Panc1 (cell line): ENCODE measurements at regions not wholly inside any gene's neighbourhood (a gene's known extent, or its start where the extent isn't known, plus 50 kb on each side); places are given as distances from the start of the nearest gene placed in this dataset.
"Not testable (repeated sequence)": the region's sequence is repeated elsewhere in the genome, so short reads cannot be mapped to it uniquely, and the experiment has no call there.

Experiments
- ATAC-seq: fragments of 200-7000 bp; cut with Tn5 transposase; 2 replicates; pipeline ENCODE4 v1.9.1; 2020; ENCODE audit warnings: mild to moderate bottlenecking, moderate library complexity
- BruUV-seq: library from RNA; stranded (reverse); fragments of 400-500 nt; replicated peaks from 2 replicates; lab custom pipeline; 2021; lab: Mats Ljungman, UMichigan
- CTCF ChIA-PET: fragments of 300-600 bp; sonication (Branson Sonifier 250); formaldehyde crosslinking; loops from one replicate; lab custom pipeline; 2022; ENCODE audit warnings: antibody characterized with exemption; lab: Charles Lee
- POLR2A ChIA-PET: fragments of 300-600 bp; sonication (Branson Sonifier 250); formaldehyde crosslinking; loops from one replicate; lab custom pipeline; 2022; ENCODE audit warnings: antibody characterized with exemption; lab: Charles Lee
- DNase-seq: peaks from one replicate; pipeline ENCODE4 v3.0.0-alpha.2; 2010; ENCODE audit warnings: low read depth, low spot score
- H3K27ac ChIP-seq: 2 replicates; pipeline ENCODE4 v1.5.1; 2011; ENCODE audit warnings: mild to moderate bottlenecking, low read length, inconsistent platforms
- H3K27me3 ChIP-seq: fragments of 200-500 bp; sonication (Bioruptor generic); 2 replicates; pipeline ENCODE4 v1.6.0; 2014; ENCODE audit warnings: low read length, inconsistent platforms; ENCODE audit not compliant: control insufficient read depth, insufficient read depth
- H3K36me3 ChIP-seq: fragments of 200-500 bp; sonication (Bioruptor generic); 2 replicates; pipeline ENCODE4 v1.5.1; 2014; ENCODE audit warnings: inconsistent platforms, mild to moderate bottlenecking, low read length, moderate library complexity; ENCODE audit not compliant: control insufficient read depth, insufficient read depth
- H3K4me1 ChIP-seq: 2 replicates; pipeline ENCODE4 v1.5.1; 2011; ENCODE audit warnings: inconsistent platforms, mild to moderate bottlenecking, low read length, moderate library complexity; ENCODE audit not compliant: control insufficient read depth, insufficient read depth
- H3K4me3 ChIP-seq, 2 experiments: 2 replicates each; pipeline ENCODE4 v1.5.1; 2011 to 2012; ENCODE audit warnings: low read depth in 2 of 2, low read length in 2 of 2, mild to moderate bottlenecking in 2 of 2, inconsistent platforms in 1 of 2, moderate library complexity in 1 of 2
- H3K9me3 ChIP-seq: fragments of 200-500 bp; sonication (Bioruptor generic); 2 replicates; pipeline ENCODE4 v1.5.1; 2014; ENCODE audit warnings: low read depth, mild to moderate bottlenecking, inconsistent platforms, low read length, moderate library complexity; ENCODE audit not compliant: control insufficient read depth, insufficient read depth
- POLR2AphosphoS5 ChIP-seq: IDR thresholded peaks from 2 replicates; pipeline ENCODE4 v1.6.1; 2012; ENCODE audit warnings: mild to moderate bottlenecking, low read depth, low read length, moderate library complexity
- SIN3A ChIP-seq: IDR thresholded peaks from 2 replicates; pipeline ENCODE4 v1.6.1; 2012; ENCODE audit warnings: low read depth, mild to moderate bottlenecking, low read length, moderate library complexity, borderline replicate concordance; ENCODE audit not compliant: insufficient read depth
- TCF7L2 ChIP-seq: IDR thresholded peaks from 2 replicates; pipeline ENCODE4 v1.6.1; 2011; ENCODE audit warnings: mild to moderate bottlenecking, low read depth, low read length, inconsistent platforms
- in situ Hi-C: cut with HindIII; loops from 2 replicates; pipeline ENCODE4 v1.10.0; 2016; ENCODE audit warnings: low sequenced_read_pairs, low pct_unique_long_range_greater_than_20kb
- intact Hi-C: fragments of 100-400 bp; cut with micrococcal nuclease; formaldehyde crosslinking; loops from one replicate; pipeline ENCODE4 v1.10.0; 2022; ENCODE audit not compliant: unreplicated experiment
- TF ChIP-seq, protein P1 (sequence below): fragments of 450-650 bp; IDR thresholded peaks from 2 replicates; pipeline ENCODE4 v1.5.1; 2017; ENCODE audit warnings: mild to moderate bottlenecking
- TF ChIP-seq, protein P2 (sequence below), 2 experiments: IDR thresholded peaks; 2 replicates each; pipeline ENCODE4 v1.6.1; 2011 to 2012; ENCODE audit warnings: low read depth in 2 of 2, control low read depth in 1 of 2, low read length in 1 of 2, mild to moderate bottlenecking in 1 of 2, moderate library complexity in 1 of 2; ENCODE audit not compliant: insufficient read depth in 1 of 2

DNA sequence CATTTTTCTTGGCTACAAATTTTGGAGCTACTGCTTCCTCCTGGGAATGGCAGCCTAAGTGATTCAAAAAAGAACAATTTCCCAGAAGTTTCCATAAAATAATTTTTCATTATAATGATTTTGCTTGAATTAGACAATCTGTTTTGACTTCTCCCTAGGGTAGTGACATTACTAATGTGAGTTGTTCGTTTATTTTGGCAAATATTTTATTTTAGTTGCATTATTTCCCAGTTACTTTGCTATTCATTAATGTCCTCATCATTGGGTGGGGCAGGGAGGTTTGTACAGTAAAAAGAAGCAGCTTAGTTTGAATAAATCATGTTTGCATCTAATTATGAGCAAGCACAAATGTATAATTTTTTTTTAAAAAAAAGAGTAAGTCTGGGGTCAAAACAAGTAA lies 686.6 kb downstream of the ROBO2 start:
- ATAC-seq (no peak), DNase-seq (no peak)
- POLR2A ChIA-PET: no interaction called here
- Histone ChIP-seq H3K36me3 (no peaks in the 10 kb centered on the region), H3K27ac (no peak overlapping the region), H3K9me3 (no peaks in the 10 kb centered on the region), H3K4me3 (no peak overlapping the region), H3K27me3 (no peaks in the 10 kb centered on the region), H3K4me1 (no peaks in the 10 kb centered on the region)
- in situ Hi-C loops: no loop called here
- CTCF ChIA-PET: no interaction called here
- intact Hi-C loops: no loop called here
- TF ChIP-seq TCF7L2: no peak
- BruUV-seq: no TSS peak

- ChIA-PET CTCF (no interaction called here), POLR2A (no interaction called here)
- in situ Hi-C loops (no loop called here), intact Hi-C loops (no loop called here)
- BruUV-seq: no TSS peak
- Histone ChIP-seq H3K9me3 (no peaks in the 10 kb centered on the region), H3K27me3 (no peaks in the 10 kb centered on the region), H3K4me1 (no peaks in the 10 kb centered on the region), H3K4me3 (no peak overlapping the region), H3K36me3 (no peaks in the 10 kb centered on the region), H3K27ac (no peak overlapping the region)
- no peak for DNase-seq
- ATAC-seq: no peak
- TF ChIP-seq TCF7L2: no peak
- no peak for TF ChIP-seq SIN3A
- TF ChIP-seq, protein P1, sequence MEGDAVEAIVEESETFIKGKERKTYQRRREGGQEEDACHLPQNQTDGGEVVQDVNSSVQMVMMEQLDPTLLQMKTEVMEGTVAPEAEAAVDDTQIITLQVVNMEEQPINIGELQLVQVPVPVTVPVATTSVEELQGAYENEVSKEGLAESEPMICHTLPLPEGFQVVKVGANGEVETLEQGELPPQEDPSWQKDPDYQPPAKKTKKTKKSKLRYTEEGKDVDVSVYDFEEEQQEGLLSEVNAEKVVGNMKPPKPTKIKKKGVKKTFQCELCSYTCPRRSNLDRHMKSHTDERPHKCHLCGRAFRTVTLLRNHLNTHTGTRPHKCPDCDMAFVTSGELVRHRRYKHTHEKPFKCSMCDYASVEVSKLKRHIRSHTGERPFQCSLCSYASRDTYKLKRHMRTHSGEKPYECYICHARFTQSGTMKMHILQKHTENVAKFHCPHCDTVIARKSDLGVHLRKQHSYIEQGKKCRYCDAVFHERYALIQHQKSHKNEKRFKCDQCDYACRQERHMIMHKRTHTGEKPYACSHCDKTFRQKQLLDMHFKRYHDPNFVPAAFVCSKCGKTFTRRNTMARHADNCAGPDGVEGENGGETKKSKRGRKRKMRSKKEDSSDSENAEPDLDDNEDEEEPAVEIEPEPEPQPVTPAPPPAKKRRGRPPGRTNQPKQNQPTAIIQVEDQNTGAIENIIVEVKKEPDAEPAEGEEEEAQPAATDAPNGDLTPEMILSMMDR: no peak
- TF ChIP-seq, protein P2, sequence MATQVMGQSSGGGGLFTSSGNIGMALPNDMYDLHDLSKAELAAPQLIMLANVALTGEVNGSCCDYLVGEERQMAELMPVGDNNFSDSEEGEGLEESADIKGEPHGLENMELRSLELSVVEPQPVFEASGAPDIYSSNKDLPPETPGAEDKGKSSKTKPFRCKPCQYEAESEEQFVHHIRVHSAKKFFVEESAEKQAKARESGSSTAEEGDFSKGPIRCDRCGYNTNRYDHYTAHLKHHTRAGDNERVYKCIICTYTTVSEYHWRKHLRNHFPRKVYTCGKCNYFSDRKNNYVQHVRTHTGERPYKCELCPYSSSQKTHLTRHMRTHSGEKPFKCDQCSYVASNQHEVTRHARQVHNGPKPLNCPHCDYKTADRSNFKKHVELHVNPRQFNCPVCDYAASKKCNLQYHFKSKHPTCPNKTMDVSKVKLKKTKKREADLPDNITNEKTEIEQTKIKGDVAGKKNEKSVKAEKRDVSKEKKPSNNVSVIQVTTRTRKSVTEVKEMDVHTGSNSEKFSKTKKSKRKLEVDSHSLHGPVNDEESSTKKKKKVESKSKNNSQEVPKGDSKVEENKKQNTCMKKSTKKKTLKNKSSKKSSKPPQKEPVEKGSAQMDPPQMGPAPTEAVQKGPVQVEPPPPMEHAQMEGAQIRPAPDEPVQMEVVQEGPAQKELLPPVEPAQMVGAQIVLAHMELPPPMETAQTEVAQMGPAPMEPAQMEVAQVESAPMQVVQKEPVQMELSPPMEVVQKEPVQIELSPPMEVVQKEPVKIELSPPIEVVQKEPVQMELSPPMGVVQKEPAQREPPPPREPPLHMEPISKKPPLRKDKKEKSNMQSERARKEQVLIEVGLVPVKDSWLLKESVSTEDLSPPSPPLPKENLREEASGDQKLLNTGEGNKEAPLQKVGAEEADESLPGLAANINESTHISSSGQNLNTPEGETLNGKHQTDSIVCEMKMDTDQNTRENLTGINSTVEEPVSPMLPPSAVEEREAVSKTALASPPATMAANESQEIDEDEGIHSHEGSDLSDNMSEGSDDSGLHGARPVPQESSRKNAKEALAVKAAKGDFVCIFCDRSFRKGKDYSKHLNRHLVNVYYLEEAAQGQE (IDR thresholded peaks at IDR 0.05; ENCODE audit: insufficient read depth in 1 of 2, low read depth in 2 of 2, low read length in 1 of 2): no peak
- no peak for TF ChIP-seq POLR2AphosphoS5
These were observed 706.1 kb downstream of the ROBO2 start for GRCh38 chr3:77746048-77746447.

GRCh38 chr3:77746892-77747291 lies 707.0 kb downstream of the ROBO2 start:
- ChIA-PET POLR2A (no interaction called here), CTCF (no interaction called here)
- TF ChIP-seq, protein P1: no peak
- TF ChIP-seq, protein P2 (IDR thresholded peaks at IDR 0.05; ENCODE audit: insufficient read depth in 1 of 2, low read depth in 2 of 2, low read length in 1 of 2): no peak
- no peak for TF ChIP-seq POLR2AphosphoS5
- TF ChIP-seq SIN3A: no peak
- no peak for TF ChIP-seq TCF7L2
- intact Hi-C loops: no loop called here
- in situ Hi-C loops: no loop called here
- H3K27me3 ChIP-seq: no peaks in the 10 kb centered on the region
- no peak overlapping the region for H3K4me3 ChIP-seq
- BruUV-seq: no TSS peak
- no peak for DNase-seq
- ATAC-seq: no peak
- no peak overlapping the region for H3K27ac ChIP-seq
- no peaks in the 10 kb centered on the region for H3K9me3 ChIP-seq
- H3K4me1 ChIP-seq: no peaks in the 10 kb centered on the region
- H3K36me3 ChIP-seq: no peaks in the 10 kb centered on the region

GRCh38 chr3:77756397-77756975 lies 716.6 kb downstream of the ROBO2 start:
- ATAC-seq, H3K4me1 ChIP-seq, CTCF ChIA-PET, H3K36me3 ChIP-seq, DNase-seq, BruUV-seq, H3K27me3 ChIP-seq, intact Hi-C loops, H3K27ac ChIP-seq, POLR2A ChIA-PET, in situ Hi-C loops, H3K4me3 ChIP-seq, H3K9me3 ChIP-seq: not testable (repeated sequence)
